IMR-90 (cell line): ENCODE measurements at regions not wholly inside any gene's neighbourhood (a gene's known extent, or its start where the extent isn't known, plus 50 kb on each side); places are given as distances from the start of the nearest gene placed in this dataset.

Experiments used
- ATAC-seq: fragments of 200-7000 bp; cut with Tn5 transposase; 2 replicates; pipeline ENCODE4 v1.9.1; 2020; ENCODE audit warnings: low read depth, mild to moderate bottlenecking, moderate library complexity
- BruUV-seq: library from RNA; stranded (reverse); fragments of 400-500 nt; replicated peaks from 2 replicates; lab custom pipeline; 2021; lab: Mats Ljungman, UMichigan
- CTCF ChIA-PET: fragments of 300-600 bp; formaldehyde crosslinking; extraction: SDS; loops from one replicate; lab custom pipeline; 2021; ENCODE audit warnings: antibody characterized with exemption; lab: Yijun Ruan, JAX
- POLR2A ChIA-PET: fragments of 300-600 bp; sonication (Branson Sonifier 250); formaldehyde crosslinking; loops from one replicate; lab custom pipeline; 2022; ENCODE audit warnings: antibody characterized with exemption; ENCODE audit not compliant: unreplicated experiment; lab: Charles Lee
- DNase-seq: peaks from one replicate; pipeline ENCODE4 v3.0.0; 2013
- H2AFZ ChIP-seq: replicated peaks from 2 replicates; pipeline ENCODE3; 2013; ENCODE audit warnings: low read length, mild to moderate bottlenecking; ENCODE audit not compliant: poor library complexity
- H2AK5ac ChIP-seq: 2 replicates; pipeline ENCODE4 v1.6.1; 2013; ENCODE audit warnings: low read depth, low read length, inconsistent platforms
- H2AK9ac ChIP-seq: replicated peaks from 2 replicates; pipeline ENCODE3; 2013; ENCODE audit warnings: mild to moderate bottlenecking, low read depth, low read length, moderate library complexity; ENCODE audit not compliant: poor library complexity
- H2BK120ac ChIP-seq: 2 replicates; pipeline ENCODE4 v1.6.1; 2013; ENCODE audit warnings: low read depth, low read length, inconsistent platforms
- H2BK15ac ChIP-seq: 3 replicates; pipeline ENCODE4 v1.6.1; 2013; ENCODE audit warnings: low read depth, low read length, inconsistent platforms
- H2BK20ac ChIP-seq: 2 replicates; pipeline ENCODE4 v1.6.1; 2013; ENCODE audit warnings: low read depth, mild to moderate bottlenecking, inconsistent platforms, low read length, moderate library complexity
- H2BK5ac ChIP-seq: 2 replicates; pipeline ENCODE4 v1.6.1; 2013; ENCODE audit warnings: mild to moderate bottlenecking, low read depth, low read length, inconsistent platforms; ENCODE audit not compliant: poor library complexity, severe bottlenecking
- H3K14ac ChIP-seq: replicated peaks from 2 replicates; pipeline ENCODE4 v1.6.1; 2013; ENCODE audit warnings: low read depth, low read length, inconsistent platforms
- H3K18ac ChIP-seq: 2 replicates; pipeline ENCODE4 v1.6.1; 2013; ENCODE audit warnings: low read depth, low read length, control low read depth
- H3K23ac ChIP-seq: 2 replicates; pipeline ENCODE4 v1.6.1; 2013; ENCODE audit warnings: low read depth, low read length, inconsistent platforms
- H3K27ac ChIP-seq: 2 replicates; pipeline ENCODE4 v1.5.1; 2013; ENCODE audit warnings: mild to moderate bottlenecking, control low read depth, low read length; ENCODE audit not compliant: insufficient read depth
- H3K27me3 ChIP-seq: 2 replicates; pipeline ENCODE4 v1.6.1; 2013; ENCODE audit warnings: low read length; ENCODE audit not compliant: control insufficient read depth, insufficient read depth
- H3K36me3 ChIP-seq: 2 replicates; pipeline ENCODE4 v1.6.1; 2013; ENCODE audit warnings: low read length, mixed read lengths; ENCODE audit not compliant: control insufficient read depth, insufficient read depth
- H3K4ac ChIP-seq: 2 replicates; pipeline ENCODE4 v1.6.1; 2013; ENCODE audit warnings: low read depth, low read length, inconsistent platforms
- H3K4me1 ChIP-seq: 2 replicates; pipeline ENCODE4 v1.6.1; 2013; ENCODE audit warnings: low read length, mixed read lengths; ENCODE audit not compliant: control insufficient read depth, insufficient read depth
- H3K4me2 ChIP-seq: 2 replicates; pipeline ENCODE4 v1.6.1; 2013; ENCODE audit warnings: low read depth, mild to moderate bottlenecking, control low read depth, low read length, moderate library complexity
- H3K4me3 ChIP-seq: 2 replicates; pipeline ENCODE4 v1.5.1; 2013; ENCODE audit warnings: low read depth, mild to moderate bottlenecking, control low read depth, low read length, moderate library complexity; ENCODE audit not compliant: insufficient read depth
- H3K56ac ChIP-seq: 2 replicates; pipeline ENCODE4 v1.6.1; 2013; ENCODE audit warnings: low read length, inconsistent platforms; ENCODE audit not compliant: insufficient read depth; ENCODE audit errors: extremely low read depth
- H3K79me1 ChIP-seq, 2 experiments: 2 replicates each; pipeline ENCODE4 v1.6.1; 2013; ENCODE audit warnings: low read length in 2 of 2, inconsistent platforms in 1 of 2, low read depth in 1 of 2
- H3K9ac ChIP-seq: 2 replicates; pipeline ENCODE4 v1.6.1; 2013; ENCODE audit warnings: low read depth, low read length, control low read depth
- H3K9me1 ChIP-seq: 2 replicates; pipeline ENCODE4 v1.6.1; 2013; ENCODE audit warnings: low read length, inconsistent platforms; ENCODE audit not compliant: insufficient read depth
- H3K9me3 ChIP-seq: 2 replicates; pipeline ENCODE4 v1.6.1; 2013; ENCODE audit warnings: low read length; ENCODE audit not compliant: control insufficient read depth, insufficient read depth
- H4K20me1 ChIP-seq: 2 replicates; pipeline ENCODE4 v1.6.1; 2013; ENCODE audit warnings: low read length, inconsistent platforms; ENCODE audit not compliant: insufficient read depth
- H4K5ac ChIP-seq: 2 replicates; pipeline ENCODE4 v1.6.1; 2013; ENCODE audit warnings: mild to moderate bottlenecking, low read depth, low read length, control low read depth
- H4K8ac ChIP-seq, 2 experiments: 2 replicates each; pipeline ENCODE4 v1.6.1; 2013; ENCODE audit warnings: low read depth in 2 of 2, low read length in 2 of 2, control low read depth in 1 of 2, inconsistent platforms in 1 of 2
- H4K91ac ChIP-seq: 2 replicates; pipeline ENCODE4 v1.6.1; 2013; ENCODE audit warnings: low read depth, low read length, inconsistent platforms; ENCODE audit not compliant: insufficient read depth
- CEBPB ChIP-seq: IDR thresholded peaks from 2 replicates; pipeline ENCODE4 v1.6.1; 2012; ENCODE audit warnings: low read depth, low read length, improper control_type of control experiment
- MAFK ChIP-seq: IDR thresholded peaks from 2 replicates; pipeline ENCODE4 v1.6.1; 2012; ENCODE audit warnings: low read depth, low read length, improper control_type of control experiment
- MXI1 ChIP-seq: IDR thresholded peaks from 2 replicates; pipeline ENCODE4 v1.6.1; 2012; ENCODE audit warnings: low read depth, mild to moderate bottlenecking, low read length, moderate library complexity, borderline replicate concordance
- RAD21 ChIP-seq: IDR thresholded peaks from 2 replicates; pipeline ENCODE4 v1.6.1; 2012; ENCODE audit warnings: low read length, improper control_type of control experiment
- WGBS, 2 experiments: methylation state at CpG; one replicate each; pipeline versions ENCODE4 v1.1.5 to v1.1.7; 2013; ENCODE audit warnings: missing lambda C conversion rate in 2 of 2; ENCODE audit not compliant: insufficient read length in 1 of 2; ENCODE audit errors: extremely low coverage in 2 of 2; 5-methylcytosine and 5-hydroxymethylcytosine counted together
- dilution Hi-C: fragments of 300-500 bp; cut with HindIII; formaldehyde crosslinking; loops from one replicate; pipeline ENCODE4 v1.14.3; 2018; ENCODE audit warnings: low sequenced_read_pairs; ENCODE audit not compliant: unreplicated experiment
- in situ Hi-C: fragments of 300-500 bp; cut with MboI; formaldehyde crosslinking; loops from 3 replicates; pipeline ENCODE4 v1.14.3; 2019; ENCODE audit warnings: low sequenced_read_pairs, inconsistent platforms, mixed read lengths
- intact Hi-C: fragments of 100-400 bp; cut with micrococcal nuclease; formaldehyde crosslinking; loops from 2 replicates; pipeline ENCODE4 v1.10.0; 2022
- TF ChIP-seq, protein P1 (sequence below): conservative IDR thresholded peaks from 2 replicates; pipeline ENCODE4 v1.5.1; 2012; ENCODE audit warnings: mild to moderate bottlenecking, low read depth, low read length, improper control_type of control experiment

GRCh38 chr11:38246451-38246850 lies 1648.4 kb upstream of the RAG2 start:
- intact Hi-C loops: no loop called here
- WGBS, 2 experiments: no CpG with 5 or more reads among the region's 1 CpG
- no peak overlapping the region for H3K23ac ChIP-seq

More at GRCh38 chr11:38246451-38246850, 1648.4 kb upstream of the RAG2 start:
- Histone ChIP-seq H3K9ac (no peak overlapping the region), H3K9me1 (no peaks in the 10 kb centered on the region), H2BK5ac (no peak overlapping the region), H3K4ac (no peak overlapping the region), H3K56ac (no peak overlapping the region), H3K36me3 (no peaks in the 10 kb centered on the region), H2BK15ac (no peak overlapping the region), H3K4me1 (no peaks in the 10 kb centered on the region), H2BK20ac (no peak overlapping the region), H2AK9ac (no peak overlapping the region), H3K27ac (no peak overlapping the region), H2AFZ (no peak overlapping the region), H4K91ac (no peak overlapping the region), H2AK5ac (no peak overlapping the region), H3K4me3 (no peak overlapping the region), H4K5ac (no peak overlapping the region), H4K20me1 (no peaks in the 10 kb centered on the region), H3K9me3 (peaks cover 6% of the 10 kb centered on the region), H3K18ac (no peak overlapping the region), H3K79me1 (no peaks in the 10 kb centered on the region), H2BK120ac (no peak overlapping the region), H3K14ac (no peak overlapping the region), H3K27me3 (no peaks in the 10 kb centered on the region), H3K4me2 (no peak overlapping the region), H4K8ac (no peak overlapping the region)
- TF ChIP-seq MXI1 (no peak), MAFK (peak; percentile 81), CEBPB (no peak), RAD21 (no peak)
- TF ChIP-seq, protein P1, sequence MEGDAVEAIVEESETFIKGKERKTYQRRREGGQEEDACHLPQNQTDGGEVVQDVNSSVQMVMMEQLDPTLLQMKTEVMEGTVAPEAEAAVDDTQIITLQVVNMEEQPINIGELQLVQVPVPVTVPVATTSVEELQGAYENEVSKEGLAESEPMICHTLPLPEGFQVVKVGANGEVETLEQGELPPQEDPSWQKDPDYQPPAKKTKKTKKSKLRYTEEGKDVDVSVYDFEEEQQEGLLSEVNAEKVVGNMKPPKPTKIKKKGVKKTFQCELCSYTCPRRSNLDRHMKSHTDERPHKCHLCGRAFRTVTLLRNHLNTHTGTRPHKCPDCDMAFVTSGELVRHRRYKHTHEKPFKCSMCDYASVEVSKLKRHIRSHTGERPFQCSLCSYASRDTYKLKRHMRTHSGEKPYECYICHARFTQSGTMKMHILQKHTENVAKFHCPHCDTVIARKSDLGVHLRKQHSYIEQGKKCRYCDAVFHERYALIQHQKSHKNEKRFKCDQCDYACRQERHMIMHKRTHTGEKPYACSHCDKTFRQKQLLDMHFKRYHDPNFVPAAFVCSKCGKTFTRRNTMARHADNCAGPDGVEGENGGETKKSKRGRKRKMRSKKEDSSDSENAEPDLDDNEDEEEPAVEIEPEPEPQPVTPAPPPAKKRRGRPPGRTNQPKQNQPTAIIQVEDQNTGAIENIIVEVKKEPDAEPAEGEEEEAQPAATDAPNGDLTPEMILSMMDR: no peak
- in situ Hi-C loops (no loop called here), dilution Hi-C loops (no loop called here)
- ChIA-PET POLR2A (no interaction called here), CTCF (no interaction called here)
- no TSS peak for BruUV-seq
- no peak for ATAC-seq
- DNase-seq: no peak
